ENCODE measurements at regions not wholly inside any gene's neighbourhood (a gene's known extent, or its start where the extent isn't known, plus 50 kb on each side); places are given as distances from the start of the nearest gene placed in this dataset.

DNA sequence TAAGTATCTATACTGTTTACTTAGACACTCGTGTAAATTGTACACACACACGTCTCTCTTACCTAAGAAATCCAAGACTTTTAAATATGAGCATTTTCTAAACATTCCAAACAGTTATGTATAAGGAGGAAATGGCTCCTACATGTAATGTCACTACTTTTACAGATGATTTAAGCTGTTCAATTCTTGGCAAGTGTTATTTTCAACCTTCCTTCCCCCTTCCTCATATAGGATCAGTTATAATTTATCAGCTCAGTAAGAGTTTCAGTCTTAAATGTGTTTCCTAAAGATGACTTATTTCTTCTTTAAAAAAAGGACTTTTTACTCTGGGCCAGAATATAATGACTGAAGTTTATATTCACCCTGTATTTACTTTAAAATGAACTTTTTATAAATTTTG lies 601.1 kb downstream of the ANKRD50 start:
- TF ChIP-seq FOXM1 (IDR thresholded peaks at IDR 0.05; ENCODE audit: borderline replicate concordance) (no peak), ARNT (IDR thresholded peaks at IDR 0.05) (no peak), BHLHE40 (IDR thresholded peaks at IDR 0.05; ENCODE audit: borderline replicate concordance) (no peak), NFRKB (IDR thresholded peaks at IDR 0.05) (no peak), SP1 (IDR thresholded peaks at IDR 0.05) (no peak), FOXA1 (IDR thresholded peaks at IDR 0.05) (no peak), ELF4 (IDR thresholded peaks at IDR 0.05) (no peak), HDGF (IDR thresholded peaks at IDR 0.05; ENCODE audit: borderline replicate concordance) (no peak), SUZ12 (IDR thresholded peaks at IDR 0.05) (no peak), LEF1 (IDR thresholded peaks at IDR 0.05; ENCODE audit: borderline replicate concordance) (no peak), ZNF384 (IDR thresholded peaks at IDR 0.05) (no peak)
- TF ChIP-seq, protein P1, sequence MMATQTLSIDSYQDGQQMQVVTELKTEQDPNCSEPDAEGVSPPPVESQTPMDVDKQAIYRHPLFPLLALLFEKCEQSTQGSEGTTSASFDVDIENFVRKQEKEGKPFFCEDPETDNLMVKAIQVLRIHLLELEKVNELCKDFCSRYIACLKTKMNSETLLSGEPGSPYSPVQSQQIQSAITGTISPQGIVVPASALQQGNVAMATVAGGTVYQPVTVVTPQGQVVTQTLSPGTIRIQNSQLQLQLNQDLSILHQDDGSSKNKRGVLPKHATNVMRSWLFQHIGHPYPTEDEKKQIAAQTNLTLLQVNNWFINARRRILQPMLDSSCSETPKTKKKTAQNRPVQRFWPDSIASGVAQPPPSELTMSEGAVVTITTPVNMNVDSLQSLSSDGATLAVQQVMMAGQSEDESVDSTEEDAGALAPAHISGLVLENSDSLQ (IDR thresholded peaks at IDR 0.05): no peak
